SK-N-SH treated with all-trans-retinoic acid at 6 μM for 48 hours (cell line): ENCODE measurements at regions not wholly inside any gene's neighbourhood (a gene's known extent, or its start where the extent isn't known, plus 50 kb on each side); places are given as distances from the start of the nearest gene placed in this dataset.

ENCODE experiments used
- ATAC-seq: fragments of 200-7000 bp; cut with Tn5 transposase; 3 replicates; pipeline ENCODE4 v1.9.1; 2020; ENCODE audit warnings: mild to moderate bottlenecking, moderate library complexity
- ARNTL ChIP-seq: fragments of 450-650 bp; formaldehyde crosslinking; IDR thresholded peaks from 2 replicates; pipeline ENCODE4 v1.5.0; 2020; ENCODE audit warnings: low read depth, mild to moderate bottlenecking, moderate library complexity, borderline replicate concordance
- BACH2 ChIP-seq: fragments of 250-450 bp; sonication (Bioruptor Pico); IDR thresholded peaks from 2 replicates; pipeline ENCODE4 v1.9.0; 2021; ENCODE audit warnings: mild to moderate bottlenecking, borderline replicate concordance
- CREB5 ChIP-seq: fragments of 250-450 bp; sonication (Bioruptor Pico); IDR thresholded peaks from 2 replicates; pipeline ENCODE4 v1.5.1; 2020; ENCODE audit warnings: low read depth, mild to moderate bottlenecking, moderate library complexity
- CSDC2 ChIP-seq: fragments of 250-450 bp; sonication (Bioruptor Pico); IDR thresholded peaks from 2 replicates; pipeline ENCODE4 v1.5.0; 2020; ENCODE audit warnings: mild to moderate bottlenecking, moderate library complexity
- CSRNP3 ChIP-seq: fragments of 250-450 bp; sonication (Bioruptor Pico); IDR thresholded peaks from 2 replicates; pipeline ENCODE4 v1.5.1; 2021; ENCODE audit warnings: mild to moderate bottlenecking, moderate library complexity
- ESRRG ChIP-seq: fragments of 250-450 bp; sonication (Bioruptor Pico); IDR thresholded peaks from 2 replicates; pipeline ENCODE4 v1.6.1; 2021; ENCODE audit warnings: mild to moderate bottlenecking
- GLIS3 ChIP-seq: fragments of 250-450 bp; sonication (Bioruptor Pico); IDR thresholded peaks from 2 replicates; pipeline ENCODE4 v1.5.0; 2020; ENCODE audit warnings: mild to moderate bottlenecking, moderate library complexity
- ISL1 ChIP-seq: fragments of 250-450 bp; sonication (Bioruptor Pico); IDR thresholded peaks from 2 replicates; pipeline ENCODE4 v2.1.2; 2022; ENCODE audit warnings: mild to moderate bottlenecking, moderate library complexity
- OSR1 ChIP-seq: fragments of 250-450 bp; sonication (Bioruptor Pico); IDR thresholded peaks from 2 replicates; pipeline ENCODE4 v1.8.0; 2022; ENCODE audit warnings: moderate library complexity, mild to moderate bottlenecking, inconsistent platforms
- PATZ1 ChIP-seq: fragments of 250-450 bp; sonication (Bioruptor Pico); IDR thresholded peaks from 2 replicates; pipeline ENCODE4 v1.8.0; 2020; ENCODE audit warnings: mild to moderate bottlenecking, moderate library complexity, borderline replicate concordance
- POU6F1 ChIP-seq: fragments of 250-450 bp; sonication (Bioruptor Pico); IDR thresholded peaks from 2 replicates; pipeline ENCODE4 v1.8.0; 2021; ENCODE audit warnings: low read depth, mild to moderate bottlenecking, moderate library complexity, borderline replicate concordance
- RARB ChIP-seq: fragments of 250-450 bp; sonication (Bioruptor Pico); IDR thresholded peaks from 2 replicates; pipeline ENCODE4 v1.8.0; 2021; ENCODE audit warnings: mild to moderate bottlenecking, moderate library complexity
- SNAI2 ChIP-seq: fragments of 250-450 bp; sonication (Bioruptor Pico); IDR thresholded peaks from 2 replicates; pipeline ENCODE4 v1.5.0; 2020; ENCODE audit warnings: mild to moderate bottlenecking, moderate library complexity
- TCF4 ChIP-seq: fragments of 250-450 bp; sonication (Bioruptor Pico); IDR thresholded peaks from 2 replicates; pipeline ENCODE4 v1.8.0; 2021; ENCODE audit warnings: mild to moderate bottlenecking, moderate library complexity, borderline replicate concordance
- TOX ChIP-seq: fragments of 250-450 bp; sonication (Bioruptor Pico); IDR thresholded peaks from 2 replicates; pipeline ENCODE4 v1.8.0; 2021; ENCODE audit warnings: mild to moderate bottlenecking, moderate library complexity, borderline replicate concordance
- TSHZ2 ChIP-seq: fragments of 250-450 bp; sonication (Bioruptor Pico); IDR thresholded peaks from 2 replicates; pipeline ENCODE4 v1.5.0; 2020; ENCODE audit warnings: mild to moderate bottlenecking, moderate library complexity
- ZC3H10 ChIP-seq: fragments of 250-450 bp; sonication (Bioruptor Pico); IDR thresholded peaks from 2 replicates; pipeline ENCODE4 v1.5.1; 2021; ENCODE audit warnings: mild to moderate bottlenecking, moderate library complexity
- ZFP3 ChIP-seq: fragments of 250-450 bp; sonication (Bioruptor Pico); IDR thresholded peaks from 2 replicates; pipeline ENCODE4 v1.5.0; 2020; ENCODE audit warnings: mild to moderate bottlenecking, moderate library complexity
- ZFP30 ChIP-seq: fragments of 450-650 bp; formaldehyde crosslinking; IDR thresholded peaks from 2 replicates; pipeline ENCODE4 v1.5.0; 2022; ENCODE audit warnings: mild to moderate bottlenecking, moderate library complexity
- ZNF565 ChIP-seq: fragments of 450-650 bp; formaldehyde crosslinking; conservative IDR thresholded peaks from 2 replicates; pipeline ENCODE4 v1.5.0; 2020; ENCODE audit warnings: low read depth, mild to moderate bottlenecking, moderate library complexity
- ZNF70 ChIP-seq: fragments of 450-650 bp; formaldehyde crosslinking; IDR thresholded peaks from 2 replicates; pipeline ENCODE4 v1.5.0; 2020; ENCODE audit warnings: mild to moderate bottlenecking, moderate library complexity
- ZNF8 ChIP-seq: fragments of 450-650 bp; formaldehyde crosslinking; IDR thresholded peaks from 2 replicates; pipeline ENCODE4 v1.5.0; 2020; ENCODE audit warnings: mild to moderate bottlenecking, moderate library complexity

GRCh38 chr13:112185466-112185865 is 118.5 kb downstream of the SOX1 start:
- no peak for ATAC-seq
- no peak for TF ChIP-seq BACH2 (CRISPR knock-in tag)
- no peak for TF ChIP-seq PATZ1 (CRISPR knock-in tag)
- no peak for TF ChIP-seq OSR1 (CRISPR knock-in tag)
- TF ChIP-seq ZFP30 (CRISPR knock-in tag), result no peak
- TF ChIP-seq ZNF565 (CRISPR knock-in tag), result no peak
- TF ChIP-seq ZNF70, result no peak
- no peak for TF ChIP-seq ZFP3
- TF ChIP-seq ESRRG, result no peak
- no peak for TF ChIP-seq CREB5
- TF ChIP-seq SNAI2 (CRISPR knock-in tag), result no peak
- TF ChIP-seq CSDC2, result no peak
- no peak for TF ChIP-seq ISL1
- no peak for TF ChIP-seq RARB (CRISPR knock-in tag)
- no peak for TF ChIP-seq TSHZ2
- TF ChIP-seq TCF4 (CRISPR knock-in tag), result no peak
- TF ChIP-seq CSRNP3, result no peak
- no peak for TF ChIP-seq POU6F1 (CRISPR knock-in tag)

GRCh38 chr13:112186091-112186490 is 119.1 kb downstream of the SOX1 start:
- no peak for TF ChIP-seq ZC3H10 (CRISPR knock-in tag)
- no peak for TF ChIP-seq ZNF8 (CRISPR knock-in tag)
- ATAC-seq, result no peak

GRCh38 chr13:112187527-112188297 is 120.8 kb downstream of the SOX1 start:
- no peak for ATAC-seq
- TF ChIP-seq TOX (CRISPR knock-in tag) (no peak), TCF4 (CRISPR knock-in tag) (no peak), ISL1 (no peak), TSHZ2 (no peak), ZNF70 (no peak), RARB (CRISPR knock-in tag) (no peak), CSRNP3 (no peak), CSDC2 (no peak), BACH2 (CRISPR knock-in tag) (no peak), ARNTL (no peak), CREB5 (no peak), ZFP30 (CRISPR knock-in tag) (no peak), GLIS3 (CRISPR knock-in tag) (no peak)
